ENCODE measurements at regions not wholly inside any gene's neighbourhood (a gene's known extent, or its start where the extent isn't known, plus 50 kb on each side); places are given as distances from the start of the nearest gene placed in this dataset.

DNA sequence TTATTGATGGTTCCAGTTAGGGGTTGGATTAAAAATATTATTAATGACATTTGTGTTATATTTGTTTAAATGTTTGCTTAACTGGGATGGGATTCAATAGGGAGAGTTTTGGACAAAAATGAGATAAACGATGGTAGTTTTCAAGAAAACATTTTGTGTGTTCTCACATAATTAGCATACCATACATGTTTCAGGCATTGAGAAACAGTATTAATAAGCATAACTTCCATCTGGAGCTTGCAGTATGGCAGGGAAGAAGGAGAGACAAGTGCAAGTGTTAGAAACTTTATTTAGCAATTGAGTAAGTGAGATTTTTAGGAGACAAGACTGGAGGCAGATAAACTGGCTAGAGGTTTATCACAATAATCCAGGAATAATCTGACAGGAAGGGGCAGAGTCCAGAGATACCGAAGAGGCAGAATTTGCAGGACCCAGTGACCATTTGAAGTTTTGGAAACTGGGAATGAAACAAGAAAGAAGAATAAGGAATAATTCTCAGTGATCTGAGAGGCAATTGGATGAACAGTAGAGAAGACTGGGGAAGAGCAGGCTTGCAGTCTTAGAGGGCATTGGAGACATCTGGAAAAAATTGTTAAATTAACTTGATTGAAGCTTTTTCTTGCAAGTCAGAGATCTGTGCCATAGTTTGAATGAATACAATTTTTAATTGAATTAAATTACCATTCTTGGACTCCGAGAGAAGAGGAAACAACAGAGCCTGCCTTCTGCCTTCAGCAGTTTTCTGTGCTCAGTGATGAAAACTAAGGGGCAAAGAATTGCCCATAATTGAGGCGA lies 73.0 kb upstream of the PTCHD4 start:
- no peak for TF ChIP-seq CTCF (IDR thresholded peaks at IDR 0.05)
- no peak for TF ChIP-seq POLR2AphosphoS5 (IDR thresholded peaks at IDR 0.05)

Measured in prostate gland (tissue), 2 donors.